B cell (primary cell): ENCODE measurements at regions not wholly inside any gene's neighbourhood (a gene's known extent, or its start where the extent isn't known, plus 50 kb on each side); places are given as distances from the start of the nearest gene placed in this dataset.

Experiments
- ATAC-seq: fragments of 200-7000 bp; cut with Tn5 transposase; one replicate; pipeline ENCODE4 v1.10.0; 2021; ENCODE audit warnings: low read depth, mild to moderate bottlenecking, moderate number of reproducible peaks, moderate library complexity
- CTCF ChIA-PET: fragments of 350-600 bp; sonication (Branson Sonifier 250); formaldehyde crosslinking; loops from one replicate; lab custom pipeline; 2021; ENCODE audit warnings: antibody characterized with exemption, inconsistent platforms; lab: Charles Lee
- POLR2A ChIA-PET: fragments of 350-600 bp; sonication (Branson Sonifier 250); formaldehyde crosslinking; loops from one replicate; lab custom pipeline; 2021; ENCODE audit warnings: antibody characterized with exemption; lab: Charles Lee
- DNase-seq: peaks from one replicate; pipeline ENCODE4 v3.0.0; 2013
- H2AFZ ChIP-seq: 2 replicates; pipeline ENCODE4 v1.6.1; 2012; ENCODE audit warnings: mild to moderate bottlenecking, low read depth, low read length; ENCODE audit not compliant: insufficient read depth, poor library complexity, severe bottlenecking
- H3K27ac ChIP-seq, 2 donors: 1 replicate in 1 of 2; 2 replicates in 1 of 2; pipeline ENCODE4 v1.5.1; 2012 to 2013; ENCODE audit warnings: low read length in 2 of 2, mild to moderate bottlenecking in 2 of 2, moderate library complexity in 1 of 2
- H3K27me3 ChIP-seq, 4 experiments: fragments of 200-600 bp in 1 of 4; sonication (generic) in 1 of 4; replicated peaks in 1 of 4; 1 replicate in 2 of 4; 2 replicates in 2 of 4; pipeline versions ENCODE4 v1.6.1 to v1.7.0; 2013 to 2016; ENCODE audit warnings: low read length in 3 of 4, mild to moderate bottlenecking in 2 of 4, mixed read lengths in 1 of 4, moderate library complexity in 1 of 4; ENCODE audit not compliant: insufficient read depth in 4 of 4, control insufficient read depth in 3 of 4; ENCODE audit errors: control extremely low read depth in 1 of 4
- H3K36me3 ChIP-seq, 2 experiments: replicated peaks in 1 of 2; 1 replicate in 1 of 2; 2 replicates in 1 of 2; pipeline versions ENCODE4 v1.6.1 to v1.7.1; 2013; ENCODE audit warnings: low read length in 1 of 2; ENCODE audit not compliant: insufficient read depth in 2 of 2, control insufficient read depth in 1 of 2; ENCODE audit errors: control extremely low read depth in 1 of 2, extremely low read depth in 1 of 2
- H3K4me1 ChIP-seq, 2 donors: fragments of 200-600 bp in 1 of 2; sonication (generic) in 1 of 2; 1 replicate in 1 of 2; 2 replicates in 1 of 2; pipeline versions ENCODE4 v1.5.1 to v1.6.1; 2013 to 2017; ENCODE audit warnings: low read length in 2 of 2; ENCODE audit not compliant: control insufficient read depth in 2 of 2, insufficient read depth in 2 of 2
- H3K4me2 ChIP-seq: replicated peaks from 2 replicates; pipeline ENCODE3; 2012; ENCODE audit warnings: mild to moderate bottlenecking, low read depth, low read length; ENCODE audit not compliant: poor library complexity, severe bottlenecking
- H3K4me3 ChIP-seq, 5 experiments: fragments of 200-600 bp in 1 of 5; sonication (generic) in 1 of 5; 1 replicate in 3 of 5; 2 replicates in 2 of 5; pipeline versions ENCODE4 v1.5.1 to v1.7.0; 2011 to 2016; ENCODE audit warnings: low read length in 4 of 5, mild to moderate bottlenecking in 4 of 5, low read depth in 2 of 5, control low read depth in 1 of 5, moderate library complexity in 1 of 5; ENCODE audit not compliant: insufficient read depth in 1 of 5; ENCODE audit errors: control extremely low read depth in 1 of 5, extremely low read depth in 1 of 5
- H3K79me2 ChIP-seq: fragments of 200-600 bp; sonication (generic); one replicate; pipeline ENCODE4 v1.6.0; 2016; ENCODE audit warnings: low read length; ENCODE audit not compliant: control insufficient read depth, insufficient read depth
- H3K9ac ChIP-seq: fragments of 200-600 bp; sonication (generic); 2 replicates; pipeline ENCODE4 v1.6.1; 2017; ENCODE audit warnings: mild to moderate bottlenecking, low read length, moderate library complexity
- H3K9me3 ChIP-seq, 3 donors: one replicate each; pipeline versions ENCODE4 v1.6.1 to v1.7.1; 2013; ENCODE audit warnings: low read length in 2 of 3; ENCODE audit not compliant: control insufficient read depth in 2 of 3, insufficient read depth in 1 of 3; ENCODE audit errors: control extremely low read depth in 1 of 3
- H4K20me1 ChIP-seq: 2 replicates; pipeline ENCODE4 v1.6.0; 2012; ENCODE audit warnings: mild to moderate bottlenecking, low read length; ENCODE audit not compliant: insufficient read depth, control insufficient read depth, poor library complexity, severe bottlenecking
- H3K27ac Mint-ChIP-seq: one replicate; pipeline ENCODE4 v1.8.0; 2021; ENCODE audit warnings: mixed read lengths
- H3K27me3 Mint-ChIP-seq: one replicate; pipeline ENCODE4 v1.8.0; 2021; ENCODE audit warnings: mixed read lengths
- H3K4me1 Mint-ChIP-seq: one replicate; pipeline ENCODE4 v1.8.0; 2021; ENCODE audit warnings: mixed read lengths
- H3K4me3 Mint-ChIP-seq: one replicate; pipeline ENCODE4 v1.8.0; 2021; ENCODE audit warnings: mixed read lengths
- H3K9me3 Mint-ChIP-seq: one replicate; pipeline ENCODE4 v1.8.0; 2022; ENCODE audit warnings: mixed read lengths; ENCODE audit not compliant: insufficient read depth
- CTCF ChIP-seq: fragments of 200-600 bp; IDR thresholded peaks from one replicate; pipeline ENCODE4 v1.8.0; 2022; ENCODE audit warnings: antibody characterized with exemption, mild to moderate bottlenecking
- EZH2 ChIP-seq: IDR thresholded peaks from 2 replicates; pipeline ENCODE4 v1.6.1; 2012; ENCODE audit warnings: borderline replicate concordance, low read depth, mild to moderate bottlenecking, moderate library complexity, low read length; ENCODE audit not compliant: insufficient read depth, poor library complexity, severe bottlenecking
- intact Hi-C: fragments of 100-400 bp; cut with micrococcal nuclease; formaldehyde crosslinking; loops from one replicate; pipeline ENCODE4 v1.10.0; 2022

DNA sequence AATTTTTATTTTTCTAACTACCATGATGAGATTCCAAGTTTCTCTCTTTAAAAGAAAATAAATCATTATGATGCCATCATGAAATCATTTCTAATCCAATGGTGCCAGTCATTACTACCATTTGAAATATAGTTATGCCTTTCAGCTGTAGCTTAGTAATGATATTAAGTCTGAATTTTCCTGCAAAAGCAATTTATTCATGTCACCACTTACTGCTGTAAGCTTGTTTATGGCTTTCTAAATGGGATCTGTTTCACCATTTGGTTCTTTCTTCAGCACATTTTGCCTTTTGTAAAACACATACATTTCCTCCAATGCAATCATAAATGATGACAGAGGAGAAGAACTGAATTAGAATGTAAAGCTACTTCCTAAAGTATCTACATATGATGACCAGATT lies 130.5 kb downstream of the SEM1 start:
- POLR2A ChIA-PET, result no interaction called here
- TF ChIP-seq EZH2 (no peak), CTCF (no peak)
- intact Hi-C loops, result no loop called here
- Histone ChIP-seq H3K79me2 (no peaks in the 10 kb centered on the region), H3K27ac (no peak overlapping the region), H3K4me1 (no peaks in the 10 kb centered on the region), H3K27me3 (no peaks in the 10 kb centered on the region), H2AFZ (no peak overlapping the region), H3K36me3 (no peaks in the 10 kb centered on the region), H3K4me2 (no peak overlapping the region), H3K9me3 (no peaks in the 10 kb centered on the region), H3K9ac (no peak overlapping the region), H4K20me1 (no peaks in the 10 kb centered on the region), H3K4me3 (no peak overlapping the region)
- Mint-ChIP-seq H3K27me3 (no peaks in the 10 kb centered on the region), H3K27ac (no peak overlapping the region), H3K4me1 (no peaks in the 10 kb centered on the region), H3K9me3 (no peaks in the 10 kb centered on the region), H3K4me3 (no peak overlapping the region)
- no peak for ATAC-seq
- no peak for DNase-seq
- CTCF ChIA-PET, result no interaction called here

DNA sequence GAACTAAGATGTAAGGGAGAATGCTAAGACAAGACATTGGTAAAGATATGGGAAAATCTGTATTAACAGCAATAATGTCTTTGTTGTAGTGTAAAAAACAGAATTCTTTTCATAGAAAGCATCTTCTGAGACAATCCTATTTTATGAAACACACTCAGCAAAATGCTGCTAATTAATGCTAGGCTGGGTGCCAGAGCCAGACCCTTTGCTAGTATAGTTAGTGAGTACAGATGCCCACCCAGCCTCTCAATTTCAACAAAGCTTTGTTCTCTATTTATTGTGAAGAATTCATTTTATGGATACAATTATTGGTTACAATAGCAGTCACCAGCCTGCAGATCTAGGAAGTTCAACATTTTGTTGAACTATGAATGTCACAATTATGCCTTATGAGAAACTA lies 131.0 kb downstream of the SEM1 start:
- intact Hi-C loops, result no loop called here
- H3K27ac Mint-ChIP-seq, result no peak overlapping the region
- ChIA-PET CTCF (no interaction called here), POLR2A (no interaction called here)
- H3K9ac ChIP-seq, result no peak overlapping the region
- H4K20me1 ChIP-seq, result no peaks in the 10 kb centered on the region
- no peak overlapping the region for H3K4me3 Mint-ChIP-seq
- no peaks in the 10 kb centered on the region for H3K4me1 Mint-ChIP-seq
- TF ChIP-seq CTCF (no peak), EZH2 (no peak)
- no peaks in the 10 kb centered on the region for H3K9me3 Mint-ChIP-seq
- DNase-seq (no peak), ATAC-seq (no peak)
- H3K27me3 Mint-ChIP-seq, result no peaks in the 10 kb centered on the region
- no peaks in the 10 kb centered on the region for H3K9me3 ChIP-seq
- H3K27ac ChIP-seq, result no peak overlapping the region
- H3K4me1 ChIP-seq, result no peaks in the 10 kb centered on the region
- no peaks in the 10 kb centered on the region for H3K36me3 ChIP-seq
- H3K4me3 ChIP-seq, result no peak overlapping the region
- no peak overlapping the region for H3K4me2 ChIP-seq
- no peaks in the 10 kb centered on the region for H3K79me2 ChIP-seq
- no peak overlapping the region for H2AFZ ChIP-seq
- H3K27me3 ChIP-seq, result no peaks in the 10 kb centered on the region
